ENCODE measurements at regions not wholly inside any gene's neighbourhood (a gene's known extent, or its start where the extent isn't known, plus 50 kb on each side); places are given as distances from the start of the nearest gene placed in this dataset.

DNA sequence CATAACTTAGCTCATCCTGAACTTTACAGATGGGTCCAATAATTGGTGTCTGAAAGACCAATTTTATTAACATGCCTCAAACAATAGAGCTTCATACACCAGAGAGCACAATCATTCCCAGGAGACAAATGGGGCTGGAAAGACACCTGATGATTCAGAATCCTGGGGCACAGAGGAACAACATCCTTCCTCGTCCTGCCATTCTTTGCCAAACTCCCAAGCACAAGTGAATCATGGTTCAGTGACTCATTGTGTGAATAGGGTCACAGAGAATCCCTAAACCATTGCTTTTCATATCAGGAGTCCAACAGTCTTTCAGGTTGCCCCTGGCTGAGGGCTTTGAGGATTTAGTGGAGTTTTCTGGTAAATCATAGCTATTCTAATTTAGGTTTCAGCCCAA, 266.4 kb upstream of the BMP2 start:
- no peaks in the 10 kb centered on the region for H4K20me1 ChIP-seq (ENCODE audit: insufficient read depth, low read length)
- H3K9ac ChIP-seq (ENCODE audit: low read length), result no peak overlapping the region
- no peaks in the 10 kb centered on the region for H3K36me3 ChIP-seq (replicated peaks; ENCODE audit: low read depth, low read length)
- no peak overlapping the region for H3K4me2 ChIP-seq (ENCODE audit: low read length)
- H3K27ac ChIP-seq (ENCODE audit: low read length), result no peak overlapping the region
- no peaks in the 10 kb centered on the region for H3K4me1 ChIP-seq (ENCODE audit: low read length)
- H2AFZ ChIP-seq (ENCODE audit: low read depth, low read length), result no peak overlapping the region
- H3K27me3 ChIP-seq (ENCODE audit: low read depth, low read length), result no peaks in the 10 kb centered on the region
- H3K79me2 ChIP-seq (ENCODE audit: low read length), result no peaks in the 10 kb centered on the region
- H3K4me3 ChIP-seq (ENCODE audit: low read length), result no peak overlapping the region
- TF ChIP-seq EZH2phosphoT487 (IDR thresholded peaks at IDR 0.05; ENCODE audit: low read depth), result no peak
- TF ChIP-seq CTCF (IDR thresholded peaks at IDR 0.05; ENCODE audit: low read depth, low read length), result no peak
- H3K9me3 ChIP-seq (ENCODE audit: insufficient read depth, low read length), result no peaks in the 10 kb centered on the region

DNA sequence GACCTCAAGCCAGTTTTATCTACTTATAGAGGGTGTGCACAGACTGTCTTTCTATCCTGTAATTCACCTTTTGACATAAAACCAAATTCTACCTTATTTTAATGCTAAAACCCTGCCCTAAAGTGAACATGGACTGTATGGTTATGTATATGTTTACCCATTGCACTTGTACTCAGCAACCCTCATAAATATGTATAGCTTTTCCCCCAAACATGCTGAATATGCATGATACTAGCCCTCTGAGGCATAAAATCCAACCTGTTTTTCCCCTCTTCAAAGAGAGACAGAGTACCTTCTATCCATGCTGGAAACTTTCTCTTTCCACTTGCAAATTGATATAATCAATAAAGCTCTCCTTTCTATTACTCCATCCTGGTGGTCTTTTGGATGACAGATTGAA, 267.9 kb upstream of the BMP2 start:
- Histone ChIP-seq H2AFZ (ENCODE audit: low read depth, low read length) (no peak overlapping the region), H3K4me1 (ENCODE audit: low read length) (no peaks in the 10 kb centered on the region), H3K79me2 (ENCODE audit: low read length) (no peaks in the 10 kb centered on the region), H4K20me1 (ENCODE audit: insufficient read depth, low read length) (no peaks in the 10 kb centered on the region), H3K4me2 (ENCODE audit: low read length) (no peak overlapping the region), H3K27me3 (ENCODE audit: low read depth, low read length) (no peaks in the 10 kb centered on the region), H3K36me3 (replicated peaks; ENCODE audit: low read depth, low read length) (no peaks in the 10 kb centered on the region), H3K27ac (ENCODE audit: low read length) (no peak overlapping the region), H3K9me3 (ENCODE audit: insufficient read depth, low read length) (no peaks in the 10 kb centered on the region), H3K4me3 (ENCODE audit: low read length) (no peak overlapping the region), H3K9ac (ENCODE audit: low read length) (no peak overlapping the region)
- TF ChIP-seq EZH2phosphoT487 (IDR thresholded peaks at IDR 0.05; ENCODE audit: low read depth), result no peak
- TF ChIP-seq CTCF (IDR thresholded peaks at IDR 0.05; ENCODE audit: low read depth, low read length), result no peak

DNA sequence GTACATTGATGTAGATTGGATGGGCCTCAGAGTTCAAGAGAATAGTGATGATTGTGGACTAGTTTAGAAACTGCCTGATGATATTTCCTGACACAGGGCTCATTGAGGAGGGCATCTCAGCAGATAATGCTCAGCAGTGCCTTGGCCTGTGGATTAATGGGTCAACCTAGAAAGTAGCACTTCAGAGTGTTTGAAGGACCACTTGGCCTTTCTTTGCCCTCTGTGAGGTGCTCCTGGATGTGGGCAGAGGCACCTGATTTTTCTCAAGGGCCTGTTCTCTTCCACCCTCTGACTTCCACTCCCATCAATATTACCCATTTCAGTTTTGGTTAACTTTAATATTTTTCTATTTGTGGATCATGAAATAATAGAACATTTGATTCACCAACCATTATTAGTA, 270.6 kb upstream of the BMP2 start:
- TF ChIP-seq CTCF (IDR thresholded peaks at IDR 0.05; ENCODE audit: low read depth, low read length), result no peak
- no peak for TF ChIP-seq EZH2phosphoT487 (IDR thresholded peaks at IDR 0.05; ENCODE audit: low read depth)
- Histone ChIP-seq H3K27me3 (ENCODE audit: low read depth, low read length) (no peaks in the 10 kb centered on the region), H3K4me3 (ENCODE audit: low read length) (no peak overlapping the region), H4K20me1 (ENCODE audit: insufficient read depth, low read length) (no peaks in the 10 kb centered on the region), H3K4me1 (ENCODE audit: low read length) (no peaks in the 10 kb centered on the region), H3K27ac (ENCODE audit: low read length) (no peak overlapping the region), H3K4me2 (ENCODE audit: low read length) (no peak overlapping the region), H2AFZ (ENCODE audit: low read depth, low read length) (no peak overlapping the region), H3K79me2 (ENCODE audit: low read length) (no peaks in the 10 kb centered on the region), H3K36me3 (replicated peaks; ENCODE audit: low read depth, low read length) (no peaks in the 10 kb centered on the region), H3K9ac (ENCODE audit: low read length) (no peak overlapping the region), H3K9me3 (ENCODE audit: insufficient read depth, low read length) (no peaks in the 10 kb centered on the region)

GRCh38 chr20:6495907-6496306, 271.6 kb upstream of the BMP2 start:
- H3K27me3 ChIP-seq (ENCODE audit: low read depth, low read length), result no peaks in the 10 kb centered on the region
- H3K4me3 ChIP-seq (ENCODE audit: low read length), result no peak overlapping the region
- no peaks in the 10 kb centered on the region for H4K20me1 ChIP-seq (ENCODE audit: insufficient read depth, low read length)
- no peak overlapping the region for H3K9ac ChIP-seq (ENCODE audit: low read length)
- no peaks in the 10 kb centered on the region for H3K79me2 ChIP-seq (ENCODE audit: low read length)
- TF ChIP-seq EZH2phosphoT487 (IDR thresholded peaks at IDR 0.05; ENCODE audit: low read depth), result no peak
- no peak for TF ChIP-seq CTCF (IDR thresholded peaks at IDR 0.05; ENCODE audit: low read depth, low read length)
- no peak overlapping the region for H3K27ac ChIP-seq (ENCODE audit: low read length)
- H3K36me3 ChIP-seq (replicated peaks; ENCODE audit: low read depth, low read length), result no peaks in the 10 kb centered on the region
- H2AFZ ChIP-seq (ENCODE audit: low read depth, low read length), result no peak overlapping the region
- no peak overlapping the region for H3K4me2 ChIP-seq (ENCODE audit: low read length)
- H3K9me3 ChIP-seq (ENCODE audit: insufficient read depth, low read length), result no peaks in the 10 kb centered on the region
- H3K4me1 ChIP-seq (ENCODE audit: low read length), result no peaks in the 10 kb centered on the region
